ENCODE measurements at regions not wholly inside any gene's neighbourhood (a gene's known extent, or its start where the extent isn't known, plus 50 kb on each side); places are given as distances from the start of the nearest gene placed in this dataset.
A peak's percentile ranks its signal among the peaks of the same experiment; 100 is the strongest.

GRCh38 chr12:58540480-58541299 lies 379.6 kb downstream of the LRIG3 start:
- no peak overlapping the region for H3K27ac ChIP-seq
- no peak for DNase-seq (ENCODE audit: low read depth, low spot score)

- no peak for DNase-seq (ENCODE audit: low read depth, low spot score)
- no peak overlapping the region for H3K27ac ChIP-seq
These were observed 379.0 kb downstream of the LRIG3 start for GRCh38 chr12:58541300-58541690.

- H3K27ac ChIP-seq, result no peak overlapping the region
- no peak for DNase-seq (ENCODE audit: low read depth, low spot score)
These were observed 376.0 kb downstream of the LRIG3 start for GRCh38 chr12:58544281-58544680.

GRCh38 chr12:58547217-58547616 lies 373.1 kb downstream of the LRIG3 start:
- H3K27ac ChIP-seq, result no peak overlapping the region
- DNase-seq (ENCODE audit: low read depth, low spot score), result no peak

GRCh38 chr12:58548801-58549200 lies 371.5 kb downstream of the LRIG3 start:
- DNase-seq (ENCODE audit: low read depth, low spot score), result no peak
- no peak overlapping the region for H3K27ac ChIP-seq

- H3K27ac ChIP-seq, result no peak overlapping the region
- no peak for DNase-seq (ENCODE audit: low read depth, low spot score)
These were observed 365.7 kb downstream of the LRIG3 start for GRCh38 chr12:58554522-58555157.

GRCh38 chr12:58557171-58557570 lies 363.1 kb downstream of the LRIG3 start:
- no peak for DNase-seq (ENCODE audit: low read depth, low spot score)
- no peak overlapping the region for H3K27ac ChIP-seq

- no peak for DNase-seq (ENCODE audit: low read depth, low spot score)
These were observed 362.6 kb downstream of the LRIG3 start for GRCh38 chr12:58557661-58558060.

GRCh38 chr12:58563621-58564020 lies 356.7 kb downstream of the LRIG3 start:
- no peak overlapping the region for H3K27ac ChIP-seq
- DNase-seq (ENCODE audit: low read depth, low spot score), result no peak

More at GRCh38 chr12:58557661-58558060, 362.6 kb downstream of the LRIG3 start:
- no peak overlapping the region for H3K27ac ChIP-seq

GRCh38 chr12:58564721-58565120 lies 355.6 kb downstream of the LRIG3 start:
- no peak for DNase-seq (ENCODE audit: low read depth, low spot score)
- H3K27ac ChIP-seq, result no peak overlapping the region

- no peak for DNase-seq (ENCODE audit: low read depth, low spot score)
- no peak overlapping the region for H3K27ac ChIP-seq
These were observed 353.7 kb downstream of the LRIG3 start for GRCh38 chr12:58566599-58566998.

- DNase-seq (ENCODE audit: low read depth, low spot score), result no peak
- H3K27ac ChIP-seq, result no peak overlapping the region
These were observed 353.1 kb downstream of the LRIG3 start for GRCh38 chr12:58567189-58567588.

GRCh38 chr12:58570411-58570810 lies 349.9 kb downstream of the LRIG3 start:
- DNase-seq (ENCODE audit: low read depth, low spot score), result no peak

GRCh38 chr12:58575256-58575655 lies 345.0 kb downstream of the LRIG3 start:
- DNase-seq (ENCODE audit: low read depth, low spot score), result no peak
- no peak overlapping the region for H3K27ac ChIP-seq

More at GRCh38 chr12:58570411-58570810, 349.9 kb downstream of the LRIG3 start:
- H3K27ac ChIP-seq, result no peak overlapping the region

GRCh38 chr12:58576081-58576480 lies 344.2 kb downstream of the LRIG3 start:
- no peak overlapping the region for H3K27ac ChIP-seq
- no peak for DNase-seq (ENCODE audit: low read depth, low spot score)

- H3K27ac ChIP-seq, result no peak overlapping the region
- no peak for DNase-seq (ENCODE audit: low read depth, low spot score)
These were observed 343.4 kb downstream of the LRIG3 start for GRCh38 chr12:58576916-58577315.

- no peak for DNase-seq (ENCODE audit: low read depth, low spot score)
- H3K27ac ChIP-seq, result no peak overlapping the region
These were observed 340.2 kb downstream of the LRIG3 start for GRCh38 chr12:58580095-58580494.

GRCh38 chr12:58583529-58583928 lies 336.8 kb downstream of the LRIG3 start:
- no peak overlapping the region for H3K27ac ChIP-seq
- no peak for DNase-seq (ENCODE audit: low read depth, low spot score)

GRCh38 chr12:58583940-58584339 lies 336.4 kb downstream of the LRIG3 start:
- DNase-seq (ENCODE audit: low read depth, low spot score), result no peak
- no peak overlapping the region for H3K27ac ChIP-seq

GRCh38 chr12:58584880-58585279 lies 335.4 kb downstream of the LRIG3 start:
- no peak for DNase-seq (ENCODE audit: low read depth, low spot score)
- no peak overlapping the region for H3K27ac ChIP-seq

- H3K27ac ChIP-seq, result no peak overlapping the region
- no peak for DNase-seq (ENCODE audit: low read depth, low spot score)
These were observed 333.5 kb downstream of the LRIG3 start for GRCh38 chr12:58586762-58587161.

GRCh38 chr12:58588770-58589169 lies 331.5 kb downstream of the LRIG3 start:
- no peak overlapping the region for H3K27ac ChIP-seq
- DNase-seq (ENCODE audit: low read depth, low spot score), result peak; percentile 12

Measured in epithelial cell of prostate (primary cell).